GM23338 (cell line): ENCODE measurements at regions not wholly inside any gene's neighbourhood (a gene's known extent, or its start where the extent isn't known, plus 50 kb on each side); places are given as distances from the start of the nearest gene placed in this dataset.

ENCODE experiments used
- ATAC-seq: fragments of 200-7000 bp; cut with Tn5 transposase; 3 replicates; pipeline ENCODE4 v1.9.1; 2020
- DNase-seq: peaks from one replicate; pipeline ENCODE4 v3.0.0-alpha.2; 2015; ENCODE audit warnings: low spot score
- H2AFZ ChIP-seq: fragments of 200-600 bp; sonication (generic); 2 replicates; pipeline ENCODE4 v1.8.0; 2016; ENCODE audit warnings: antibody characterized with exemption, mild to moderate bottlenecking, moderate library complexity
- H3F3A ChIP-seq: fragments of 200-600 bp; sonication (generic); replicated peaks from 2 replicates; pipeline ENCODE4 v1.8.0; 2017; ENCODE audit warnings: antibody characterized with exemption, mixed run types, low read depth
- H3K27ac ChIP-seq: fragments of 200-600 bp; sonication (generic); 2 replicates; pipeline ENCODE4 v1.6.1; 2016; ENCODE audit warnings: low read depth
- H3K27me3 ChIP-seq: fragments of 200-600 bp; sonication (generic); 2 replicates; pipeline ENCODE4 v1.8.0; 2016; ENCODE audit warnings: mild to moderate bottlenecking, mixed run types, moderate library complexity; ENCODE audit not compliant: insufficient read depth
- H3K36me3 ChIP-seq: fragments of 200-600 bp; sonication (generic); 2 replicates; pipeline ENCODE4 v1.8.0; 2016; ENCODE audit warnings: mild to moderate bottlenecking; ENCODE audit not compliant: insufficient read depth
- H3K4me1 ChIP-seq: fragments of 200-600 bp; sonication (generic); 2 replicates; pipeline ENCODE4 v1.8.0; 2016; ENCODE audit warnings: mild to moderate bottlenecking, moderate library complexity; ENCODE audit not compliant: insufficient read depth
- H3K4me2 ChIP-seq: fragments of 200-600 bp; sonication (generic); 2 replicates; pipeline ENCODE4 v1.7.1; 2017; ENCODE audit warnings: mixed run types
- H3K4me3 ChIP-seq: fragments of 200-600 bp; sonication (generic); 2 replicates; pipeline ENCODE4 v1.6.1; 2016; ENCODE audit warnings: mixed run types
- H3K79me2 ChIP-seq: fragments of 200-600 bp; sonication (generic); replicated peaks from 2 replicates; pipeline ENCODE4 v1.8.0; 2017; ENCODE audit warnings: mild to moderate bottlenecking; ENCODE audit not compliant: insufficient read depth
- H3K9me2 ChIP-seq: fragments of 200-600 bp; sonication (generic); 2 replicates; pipeline ENCODE4 v1.8.0; 2017; ENCODE audit not compliant: insufficient read depth
- H4K20me1 ChIP-seq: fragments of 200-600 bp; sonication (generic); replicated peaks from 2 replicates; pipeline ENCODE4 v1.8.0; 2017; ENCODE audit warnings: mild to moderate bottlenecking; ENCODE audit not compliant: insufficient read depth
- H3K27ac Mint-ChIP-seq: 2 replicates; pipeline ENCODE4 v1.8.0; 2020; ENCODE audit warnings: inconsistent platforms, mild to moderate bottlenecking, moderate library complexity, mixed read lengths
- H3K27me3 Mint-ChIP-seq: 3 replicates; pipeline ENCODE4 v1.8.0; 2022; ENCODE audit warnings: low read depth, mild to moderate bottlenecking, moderate library complexity, mixed read lengths, inconsistent platforms; ENCODE audit not compliant: insufficient read depth, poor library complexity
- H3K36me3 Mint-ChIP-seq: 3 replicates; pipeline ENCODE4 v1.8.0; 2021; ENCODE audit warnings: low read depth, mild to moderate bottlenecking, inconsistent platforms, moderate library complexity, mixed read lengths
- H3K4me1 Mint-ChIP-seq: 3 replicates; pipeline ENCODE4 v1.8.0; 2020; ENCODE audit warnings: mild to moderate bottlenecking, inconsistent platforms, mixed read lengths
- H3K4me3 Mint-ChIP-seq: 3 replicates; pipeline ENCODE4 v1.8.0; 2021; ENCODE audit warnings: moderate library complexity, mild to moderate bottlenecking, inconsistent platforms, mixed read lengths
- H3K9me3 Mint-ChIP-seq: 3 replicates; pipeline ENCODE4 v1.8.0; 2020; ENCODE audit warnings: moderate library complexity, mild to moderate bottlenecking, inconsistent platforms, mixed read lengths
- EZH2phosphoT487 ChIP-seq: fragments of 200-600 bp; sonication (generic); IDR thresholded peaks from one replicate; pipeline ENCODE4 v1.8.1; 2018; ENCODE audit warnings: antibody characterized with exemption; ENCODE audit not compliant: unreplicated experiment
- NANOG ChIP-seq: IDR thresholded peaks from 2 replicates; pipeline ENCODE4 v1.6.1; 2016; ENCODE audit warnings: antibody characterized with exemption, borderline replicate concordance
- REST ChIP-seq: IDR thresholded peaks from one replicate; pipeline ENCODE4 v1.6.1; 2018; ENCODE audit warnings: antibody characterized with exemption; ENCODE audit not compliant: unreplicated experiment
- STAT1 ChIP-seq: IDR thresholded peaks from one replicate; pipeline ENCODE4 v1.6.1; 2016; ENCODE audit warnings: antibody characterized with exemption; ENCODE audit not compliant: unreplicated experiment
- ZNF114 ChIP-seq: fragments of 250-450 bp; sonication (Bioruptor Pico); IDR thresholded peaks from 2 replicates; pipeline ENCODE4 v1.5.0; 2020; ENCODE audit warnings: mild to moderate bottlenecking, moderate library complexity
- TF ChIP-seq, protein P1 (sequence below), 2 experiments: fragments of 200-600 bp in 1 of 2; sonication (generic) in 1 of 2; conservative IDR thresholded peaks; 2 replicates each; pipeline versions ENCODE4 v1.5.1 to v1.6.1; 2016 to 2017; ENCODE audit warnings: antibody characterized with exemption in 2 of 2, low read depth in 2 of 2, mild to moderate bottlenecking in 2 of 2, moderate library complexity in 1 of 2
- TF ChIP-seq, protein P2 (sequence below): fragments of 250-450 bp; sonication (Bioruptor Pico); IDR thresholded peaks from 2 replicates; pipeline ENCODE4 v1.5.0; 2020; ENCODE audit warnings: mild to moderate bottlenecking, moderate library complexity

DNA sequence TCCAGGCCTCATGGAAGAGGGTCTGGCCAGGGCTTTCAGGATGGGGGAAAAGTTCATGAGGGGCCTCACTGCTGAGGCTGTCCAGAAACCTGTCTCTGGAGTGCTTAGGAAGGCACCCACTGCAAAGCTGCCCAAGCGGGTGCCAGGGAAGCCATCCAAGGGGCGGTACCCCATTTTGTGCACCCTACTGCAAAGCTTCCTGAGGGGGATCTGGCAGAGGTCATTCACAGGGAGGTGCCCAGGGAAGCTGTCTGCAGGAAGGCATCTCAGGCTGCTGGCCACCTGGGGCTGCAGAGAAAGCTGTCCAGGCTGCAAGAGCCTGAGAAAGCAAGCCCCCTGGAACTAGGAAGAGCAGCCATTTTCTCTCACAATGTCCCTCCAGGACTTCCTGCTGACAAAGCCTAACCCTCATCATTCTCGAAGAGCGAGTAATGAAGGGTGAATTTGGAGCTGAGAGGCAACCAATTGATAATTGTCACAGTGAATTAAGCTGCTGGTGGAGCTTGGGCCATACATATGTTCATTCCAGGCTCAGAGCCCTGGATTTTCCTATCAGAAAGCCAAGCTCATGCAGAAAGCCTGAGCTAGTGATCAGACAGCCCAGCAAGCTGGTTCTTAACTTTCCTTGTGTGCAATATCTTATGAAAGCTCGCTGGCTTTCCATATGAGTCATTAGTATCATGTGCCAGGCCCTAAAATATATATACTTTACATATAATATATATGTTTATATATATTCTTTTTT, 62.2 kb upstream of the SLC22A16 start (continued):
- TF ChIP-seq REST (no peak), NANOG (no peak), ZNF114 (CRISPR knock-in tag) (no peak), EZH2phosphoT487 (no peak)

GRCh38 chr6:110537208-110538123, 61.1 kb upstream of the SLC22A16 start:
- Mint-ChIP-seq H3K4me1 (no peaks in the 10 kb centered on the region), H3K27me3 (no peaks in the 10 kb centered on the region), H3K36me3 (peaks cover 4% of the 10 kb centered on the region; the same call in 1 of the 3 replicates), H3K27ac (no peak overlapping the region), H3K9me3 (peaks cover 10% of the 10 kb centered on the region; the same call in 2 of the 3 replicates), H3K4me3 (no peak overlapping the region)
- DNase-seq (no peak), ATAC-seq (no peak)
- Histone ChIP-seq H3K27ac (no peak overlapping the region), H3F3A (no peaks in the 10 kb centered on the region), H3K36me3 (no peaks in the 10 kb centered on the region), H3K4me1 (no peaks in the 10 kb centered on the region), H3K27me3 (no peaks in the 10 kb centered on the region), H4K20me1 (no peaks in the 10 kb centered on the region), H3K4me2 (no peak overlapping the region), H3K4me3 (no peak overlapping the region), H2AFZ (peak overlapping the region; percentile 44; the same call in 1 of the 2 replicates), H3K79me2 (no peaks in the 10 kb centered on the region), H3K9me2 (no peaks in the 10 kb centered on the region)
- TF ChIP-seq, protein P1, sequence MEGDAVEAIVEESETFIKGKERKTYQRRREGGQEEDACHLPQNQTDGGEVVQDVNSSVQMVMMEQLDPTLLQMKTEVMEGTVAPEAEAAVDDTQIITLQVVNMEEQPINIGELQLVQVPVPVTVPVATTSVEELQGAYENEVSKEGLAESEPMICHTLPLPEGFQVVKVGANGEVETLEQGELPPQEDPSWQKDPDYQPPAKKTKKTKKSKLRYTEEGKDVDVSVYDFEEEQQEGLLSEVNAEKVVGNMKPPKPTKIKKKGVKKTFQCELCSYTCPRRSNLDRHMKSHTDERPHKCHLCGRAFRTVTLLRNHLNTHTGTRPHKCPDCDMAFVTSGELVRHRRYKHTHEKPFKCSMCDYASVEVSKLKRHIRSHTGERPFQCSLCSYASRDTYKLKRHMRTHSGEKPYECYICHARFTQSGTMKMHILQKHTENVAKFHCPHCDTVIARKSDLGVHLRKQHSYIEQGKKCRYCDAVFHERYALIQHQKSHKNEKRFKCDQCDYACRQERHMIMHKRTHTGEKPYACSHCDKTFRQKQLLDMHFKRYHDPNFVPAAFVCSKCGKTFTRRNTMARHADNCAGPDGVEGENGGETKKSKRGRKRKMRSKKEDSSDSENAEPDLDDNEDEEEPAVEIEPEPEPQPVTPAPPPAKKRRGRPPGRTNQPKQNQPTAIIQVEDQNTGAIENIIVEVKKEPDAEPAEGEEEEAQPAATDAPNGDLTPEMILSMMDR (conservative IDR thresholded peaks at IDR 0.05; ENCODE audit: low read depth in 2 of 2): no peak
- no peak for TF ChIP-seq STAT1
- TF ChIP-seq ZNF114 (CRISPR knock-in tag): no peak
- TF ChIP-seq, protein P2, sequence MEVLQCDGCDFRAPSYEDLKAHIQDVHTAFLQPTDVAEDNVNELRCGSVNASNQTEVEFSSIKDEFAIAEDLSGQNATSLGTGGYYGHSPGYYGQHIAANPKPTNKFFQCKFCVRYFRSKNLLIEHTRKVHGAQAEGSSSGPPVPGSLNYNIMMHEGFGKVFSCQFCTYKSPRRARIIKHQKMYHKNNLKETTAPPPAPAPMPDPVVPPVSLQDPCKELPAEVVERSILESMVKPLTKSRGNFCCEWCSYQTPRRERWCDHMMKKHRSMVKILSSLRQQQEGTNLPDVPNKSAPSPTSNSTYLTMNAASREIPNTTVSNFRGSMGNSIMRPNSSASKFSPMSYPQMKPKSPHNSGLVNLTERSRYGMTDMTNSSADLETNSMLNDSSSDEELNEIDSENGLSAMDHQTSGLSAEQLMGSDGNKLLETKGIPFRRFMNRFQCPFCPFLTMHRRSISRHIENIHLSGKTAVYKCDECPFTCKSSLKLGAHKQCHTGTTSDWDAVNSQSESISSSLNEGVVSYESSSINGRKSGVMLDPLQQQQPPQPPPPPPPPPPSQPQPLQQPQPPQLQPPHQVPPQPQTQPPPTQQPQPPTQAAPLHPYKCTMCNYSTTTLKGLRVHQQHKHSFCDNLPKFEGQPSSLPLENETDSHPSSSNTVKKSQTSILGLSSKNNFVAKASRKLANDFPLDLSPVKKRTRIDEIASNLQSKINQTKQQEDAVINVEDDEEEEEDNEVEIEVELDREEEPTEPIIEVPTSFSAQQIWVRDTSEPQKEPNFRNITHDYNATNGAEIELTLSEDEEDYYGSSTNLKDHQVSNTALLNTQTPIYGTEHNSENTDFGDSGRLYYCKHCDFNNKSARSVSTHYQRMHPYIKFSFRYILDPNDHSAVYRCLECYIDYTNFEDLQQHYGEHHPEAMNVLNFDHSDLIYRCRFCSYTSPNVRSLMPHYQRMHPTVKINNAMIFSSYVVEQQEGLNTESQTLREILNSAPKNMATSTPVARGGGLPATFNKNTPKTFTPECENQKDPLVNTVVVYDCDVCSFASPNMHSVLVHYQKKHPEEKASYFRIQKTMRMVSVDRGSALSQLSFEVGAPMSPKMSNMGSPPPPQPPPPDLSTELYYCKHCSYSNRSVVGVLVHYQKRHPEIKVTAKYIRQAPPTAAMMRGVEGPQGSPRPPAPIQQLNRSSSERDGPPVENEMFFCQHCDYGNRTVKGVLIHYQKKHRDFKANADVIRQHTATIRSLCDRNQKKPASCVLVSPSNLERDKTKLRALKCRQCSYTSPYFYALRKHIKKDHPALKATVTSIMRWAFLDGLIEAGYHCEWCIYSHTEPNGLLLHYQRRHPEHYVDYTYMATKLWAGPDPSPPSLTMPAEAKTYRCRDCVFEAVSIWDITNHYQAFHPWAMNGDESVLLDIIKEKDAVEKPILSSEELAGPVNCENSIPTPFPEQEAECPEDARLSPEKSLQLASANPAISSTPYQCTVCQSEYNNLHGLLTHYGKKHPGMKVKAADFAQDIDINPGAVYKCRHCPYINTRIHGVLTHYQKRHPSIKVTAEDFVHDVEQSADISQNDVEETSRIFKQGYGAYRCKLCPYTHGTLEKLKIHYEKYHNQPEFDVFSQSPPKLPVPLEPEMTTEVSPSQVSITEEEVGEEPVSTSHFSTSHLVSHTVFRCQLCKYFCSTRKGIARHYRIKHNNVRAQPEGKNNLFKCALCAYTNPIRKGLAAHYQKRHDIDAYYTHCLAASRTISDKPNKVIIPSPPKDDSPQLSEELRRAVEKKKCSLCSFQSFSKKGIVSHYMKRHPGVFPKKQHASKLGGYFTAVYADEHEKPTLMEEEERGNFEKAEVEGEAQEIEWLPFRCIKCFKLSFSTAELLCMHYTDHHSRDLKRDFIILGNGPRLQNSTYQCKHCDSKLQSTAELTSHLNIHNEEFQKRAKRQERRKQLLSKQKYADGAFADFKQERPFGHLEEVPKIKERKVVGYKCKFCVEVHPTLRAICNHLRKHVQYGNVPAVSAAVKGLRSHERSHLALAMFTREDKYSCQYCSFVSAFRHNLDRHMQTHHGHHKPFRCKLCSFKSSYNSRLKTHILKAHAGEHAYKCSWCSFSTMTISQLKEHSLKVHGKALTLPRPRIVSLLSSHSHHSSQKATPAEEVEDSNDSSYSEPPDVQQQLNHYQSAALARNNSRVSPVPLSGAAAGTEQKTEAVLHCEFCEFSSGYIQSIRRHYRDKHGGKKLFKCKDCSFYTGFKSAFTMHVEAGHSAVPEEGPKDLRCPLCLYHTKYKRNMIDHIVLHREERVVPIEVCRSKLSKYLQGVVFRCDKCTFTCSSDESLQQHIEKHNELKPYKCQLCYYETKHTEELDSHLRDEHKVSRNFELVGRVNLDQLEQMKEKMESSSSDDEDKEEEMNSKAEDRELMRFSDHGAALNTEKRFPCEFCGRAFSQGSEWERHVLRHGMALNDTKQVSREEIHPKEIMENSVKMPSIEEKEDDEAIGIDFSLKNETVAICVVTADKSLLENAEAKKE: no peak
